ENCODE measurements at regions not wholly inside any gene's neighbourhood (a gene's known extent, or its start where the extent isn't known, plus 50 kb on each side); places are given as distances from the start of the nearest gene placed in this dataset.

- TF ChIP-seq, protein P1, sequence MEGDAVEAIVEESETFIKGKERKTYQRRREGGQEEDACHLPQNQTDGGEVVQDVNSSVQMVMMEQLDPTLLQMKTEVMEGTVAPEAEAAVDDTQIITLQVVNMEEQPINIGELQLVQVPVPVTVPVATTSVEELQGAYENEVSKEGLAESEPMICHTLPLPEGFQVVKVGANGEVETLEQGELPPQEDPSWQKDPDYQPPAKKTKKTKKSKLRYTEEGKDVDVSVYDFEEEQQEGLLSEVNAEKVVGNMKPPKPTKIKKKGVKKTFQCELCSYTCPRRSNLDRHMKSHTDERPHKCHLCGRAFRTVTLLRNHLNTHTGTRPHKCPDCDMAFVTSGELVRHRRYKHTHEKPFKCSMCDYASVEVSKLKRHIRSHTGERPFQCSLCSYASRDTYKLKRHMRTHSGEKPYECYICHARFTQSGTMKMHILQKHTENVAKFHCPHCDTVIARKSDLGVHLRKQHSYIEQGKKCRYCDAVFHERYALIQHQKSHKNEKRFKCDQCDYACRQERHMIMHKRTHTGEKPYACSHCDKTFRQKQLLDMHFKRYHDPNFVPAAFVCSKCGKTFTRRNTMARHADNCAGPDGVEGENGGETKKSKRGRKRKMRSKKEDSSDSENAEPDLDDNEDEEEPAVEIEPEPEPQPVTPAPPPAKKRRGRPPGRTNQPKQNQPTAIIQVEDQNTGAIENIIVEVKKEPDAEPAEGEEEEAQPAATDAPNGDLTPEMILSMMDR (IDR thresholded peaks at IDR 0.05): no peak
- no peak for TF ChIP-seq EZH2 (IDR thresholded peaks at IDR 0.05; ENCODE audit: borderline replicate concordance, insufficient read depth, low read depth, low read length, poor library complexity, severe bottlenecking)
Observed at GRCh38 chr2:167681234-167682015, 566.0 kb downstream of the STK39 start.
